GM03348 (cell line): ENCODE measurements at regions not wholly inside any gene's neighbourhood (a gene's known extent, or its start where the extent isn't known, plus 50 kb on each side); places are given as distances from the start of the nearest gene placed in this dataset.
"Not testable (repeated sequence)": the region's sequence is repeated elsewhere in the genome, so short reads cannot be mapped to it uniquely, and the experiment has no call there.

Source experiments
- DNase-seq: peaks from one replicate; pipeline ENCODE4 v3.0.0; 2012; ENCODE audit warnings: low spot score

- no peak for DNase-seq
Observed at GRCh38 chr20:63145156-63145555, 70.8 kb downstream of the YTHDF1 start.

- DNase-seq: no peak
Observed at GRCh38 chr20:63142933-63143332, 73.0 kb downstream of the YTHDF1 start.

- DNase-seq: no peak
Observed at GRCh38 chr20:63141531-63141930, 74.4 kb downstream of the YTHDF1 start.

- no peak for DNase-seq
Observed at GRCh38 chr20:63140514-63141433, 75.2 kb downstream of the YTHDF1 start.

GRCh38 chr20:63139837-63140236, 76.1 kb downstream of the YTHDF1 start:
- DNase-seq: no peak

GRCh38 chr20:63139356-63139755, 76.6 kb downstream of the YTHDF1 start:
- no peak for DNase-seq

- DNase-seq: no peak
Observed at GRCh38 chr20:63138855-63139341, 77.0 kb downstream of the YTHDF1 start.

GRCh38 chr20:63137851-63138415, 78.0 kb downstream of the YTHDF1 start:
- no peak for DNase-seq

GRCh38 chr20:63136296-63136695, 79.6 kb downstream of the YTHDF1 start:
- DNase-seq: no peak

GRCh38 chr20:63135411-63135810, 80.5 kb downstream of the YTHDF1 start:
- no peak for DNase-seq

- DNase-seq: not testable (repeated sequence)
Observed at GRCh38 chr20:63134711-63135361, 81.1 kb downstream of the YTHDF1 start.

GRCh38 chr20:63134201-63134612, 81.7 kb downstream of the YTHDF1 start:
- DNase-seq: no peak

- DNase-seq: no peak
Observed at GRCh38 chr20:63133481-63134091, 82.3 kb downstream of the YTHDF1 start.

GRCh38 chr20:63132715-63133471, 83.0 kb downstream of the YTHDF1 start:
- no peak for DNase-seq

GRCh38 chr20:63132131-63132714, 83.7 kb downstream of the YTHDF1 start:
- no peak for DNase-seq

- no peak for DNase-seq
Observed at GRCh38 chr20:63130658-63131577, 85.0 kb downstream of the YTHDF1 start.

GRCh38 chr20:63129991-63130657, 85.8 kb downstream of the YTHDF1 start:
- no peak for DNase-seq

GRCh38 chr20:63129376-63129965, 86.5 kb downstream of the YTHDF1 start:
- DNase-seq: no peak

- no peak for DNase-seq
Observed at GRCh38 chr20:63128956-63129355, 87.0 kb downstream of the YTHDF1 start.
